AG09319 (cell line): ENCODE measurements at regions not wholly inside any gene's neighbourhood (a gene's known extent, or its start where the extent isn't known, plus 50 kb on each side); places are given as distances from the start of the nearest gene placed in this dataset.

Source experiments
- DNase-seq: peaks from one replicate; pipeline ENCODE4 v3.0.0-alpha.2; 2010; ENCODE audit warnings: low read depth; ENCODE audit errors: extremely low read depth
- CTCF ChIP-seq: IDR thresholded peaks from 2 replicates; pipeline ENCODE4 v1.5.1; 2011; ENCODE audit warnings: low read depth, mild to moderate bottlenecking, inconsistent platforms, low read length, moderate library complexity

GRCh38 chr16:85980686-85981085 is 81.7 kb downstream of the IRF8 start:
- no peak for TF ChIP-seq CTCF
- DNase-seq: no peak

GRCh38 chr16:85981826-85982562 is 83.0 kb downstream of the IRF8 start:
- no peak for DNase-seq
- no peak for TF ChIP-seq CTCF

DNA sequence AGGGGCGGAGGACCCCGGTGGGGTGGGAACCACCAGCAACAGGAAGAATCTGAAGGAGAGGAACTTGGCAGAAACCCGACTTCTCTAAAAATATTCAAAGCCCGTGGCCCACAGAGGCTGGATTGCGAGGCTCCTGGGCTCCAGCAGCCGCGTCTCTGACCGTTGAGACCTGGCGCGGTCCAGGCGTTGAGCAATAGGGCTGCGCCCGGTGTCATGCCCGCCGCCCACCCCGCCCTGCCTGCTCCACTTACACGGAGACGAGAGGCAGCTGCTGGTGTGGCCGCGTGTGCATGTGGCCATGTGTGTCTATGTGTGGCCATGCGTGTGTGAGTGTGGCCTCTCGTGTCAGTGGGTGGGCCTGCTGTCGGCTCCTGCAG is 83.6 kb downstream of the IRF8 start:
- TF ChIP-seq CTCF: no peak
- DNase-seq: no peak

DNA sequence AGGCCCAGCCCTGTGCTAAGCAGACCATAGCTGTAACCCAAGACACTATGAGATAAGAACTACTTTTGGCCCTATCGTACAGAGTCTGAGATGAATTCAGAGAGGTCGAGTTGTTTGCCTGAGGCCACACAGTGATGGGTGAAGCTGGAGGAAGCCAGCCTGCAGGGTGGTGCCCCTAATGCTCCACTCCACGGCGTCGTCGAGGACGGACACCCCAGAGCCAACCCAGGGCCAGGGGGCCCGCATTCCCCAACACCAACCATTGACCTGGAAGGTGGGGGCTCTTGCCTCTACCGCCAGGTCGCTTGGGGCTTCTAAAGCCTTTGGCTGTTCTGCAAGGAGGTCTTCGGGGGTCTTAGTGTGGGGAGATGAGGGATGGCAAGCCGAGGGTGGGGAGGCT is 84.1 kb downstream of the IRF8 start:
- DNase-seq: no peak
- no peak for TF ChIP-seq CTCF

GRCh38 chr16:85983606-85984230 is 84.8 kb downstream of the IRF8 start:
- no peak for DNase-seq
- TF ChIP-seq CTCF: no peak

DNA sequence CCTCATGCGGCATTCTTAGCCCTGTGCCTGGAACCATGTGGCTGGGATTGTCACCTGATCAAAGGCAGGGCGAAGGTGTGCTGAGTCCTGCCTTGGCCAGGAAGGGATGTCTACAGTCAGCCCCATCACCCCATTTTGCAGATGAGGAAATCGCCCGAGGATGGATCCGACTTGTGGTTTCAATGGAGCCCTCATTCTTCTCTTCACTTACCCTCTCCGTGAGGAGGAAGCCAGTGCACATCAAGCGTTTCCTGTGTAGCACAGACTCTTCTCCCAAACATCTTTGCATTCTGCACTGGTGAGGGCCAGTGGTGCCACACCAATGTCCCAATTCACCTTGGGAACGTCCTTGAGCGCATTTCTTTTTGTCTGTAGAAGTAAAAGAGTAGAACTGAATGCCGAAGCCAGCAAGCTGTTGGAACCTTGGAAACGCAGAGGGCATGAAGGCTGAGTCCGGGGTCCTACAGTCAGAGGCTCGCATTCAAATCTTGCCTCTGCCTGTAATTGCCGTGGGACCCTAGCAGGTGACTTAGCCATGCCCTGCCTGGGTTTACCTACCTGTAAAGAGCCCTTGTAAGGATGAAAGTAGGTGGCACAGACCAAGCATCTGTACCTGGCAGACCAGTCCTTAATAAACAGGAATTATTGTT is 85.4 kb downstream of the IRF8 start:
- no peak for DNase-seq
- no peak for TF ChIP-seq CTCF

GRCh38 chr16:85984947-85985451 is 86.0 kb downstream of the IRF8 start:
- no peak for DNase-seq
- no peak for TF ChIP-seq CTCF
